ENCODE measurements at regions not wholly inside any gene's neighbourhood (a gene's known extent, or its start where the extent isn't known, plus 50 kb on each side); places are given as distances from the start of the nearest gene placed in this dataset.
A peak's percentile ranks its signal among the peaks of the same experiment; 100 is the strongest.

DNA sequence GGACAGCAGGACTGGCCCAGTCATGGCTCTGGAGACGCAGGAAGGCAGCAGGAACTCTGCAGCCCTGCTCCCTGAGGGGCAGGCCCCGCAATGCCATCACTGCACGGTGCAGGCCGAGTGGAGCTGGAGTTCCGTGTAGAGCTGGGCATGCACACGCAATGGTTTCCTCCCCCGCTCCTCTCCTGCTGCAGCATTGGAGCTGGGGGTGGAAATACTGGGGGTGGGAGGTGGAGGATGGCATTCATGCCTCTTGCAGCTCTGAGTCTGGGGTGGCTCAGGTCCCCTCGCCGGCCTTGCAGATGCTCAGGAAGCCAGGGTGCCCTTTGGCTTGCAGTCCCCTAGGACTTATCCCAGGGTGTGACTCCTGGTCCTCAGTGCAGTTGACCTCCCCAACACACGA is 78.3 kb upstream of the ASB18 start (continued):
- TF ChIP-seq RAD21 (conservative IDR thresholded peaks at IDR 0.05 in 1 of 2, IDR thresholded peaks at IDR 0.05 in 1 of 2) (no peak), JUNB (IDR thresholded peaks at IDR 0.05) (no peak)
- TF ChIP-seq, protein P1, sequence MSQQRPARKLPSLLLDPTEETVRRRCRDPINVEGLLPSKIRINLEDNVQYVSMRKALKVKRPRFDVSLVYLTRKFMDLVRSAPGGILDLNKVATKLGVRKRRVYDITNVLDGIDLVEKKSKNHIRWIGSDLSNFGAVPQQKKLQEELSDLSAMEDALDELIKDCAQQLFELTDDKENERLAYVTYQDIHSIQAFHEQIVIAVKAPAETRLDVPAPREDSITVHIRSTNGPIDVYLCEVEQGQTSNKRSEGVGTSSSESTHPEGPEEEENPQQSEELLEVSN (IDR thresholded peaks at IDR 0.05; ENCODE audit: borderline replicate concordance, low read depth) = no peak
- TF ChIP-seq, protein P2, sequence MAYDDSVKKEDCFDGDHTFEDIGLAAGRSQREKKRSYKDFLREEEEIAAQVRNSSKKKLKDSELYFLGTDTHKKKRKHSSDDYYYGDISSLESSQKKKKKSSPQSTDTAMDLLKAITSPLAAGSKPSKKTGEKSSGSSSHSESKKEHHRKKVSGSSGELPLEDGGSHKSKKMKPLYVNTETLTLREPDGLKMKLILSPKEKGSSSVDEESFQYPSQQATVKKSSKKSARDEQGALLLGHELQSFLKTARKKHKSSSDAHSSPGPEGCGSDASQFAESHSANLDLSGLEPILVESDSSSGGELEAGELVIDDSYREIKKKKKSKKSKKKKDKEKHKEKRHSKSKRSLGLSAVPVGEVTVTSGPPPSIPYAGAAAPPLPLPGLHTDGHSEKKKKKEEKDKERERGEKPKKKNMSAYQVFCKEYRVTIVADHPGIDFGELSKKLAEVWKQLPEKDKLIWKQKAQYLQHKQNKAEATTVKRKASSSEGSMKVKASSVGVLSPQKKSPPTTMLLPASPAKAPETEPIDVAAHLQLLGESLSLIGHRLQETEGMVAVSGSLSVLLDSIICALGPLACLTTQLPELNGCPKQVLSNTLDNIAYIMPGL (CRISPR knock-in tag; IDR thresholded peaks at IDR 0.05; ENCODE audit: borderline replicate concordance) = no peak

GRCh38 chr2:236342951-236343350 is 78.7 kb upstream of the ASB18 start:
- H3K9me3 ChIP-seq = no peaks in the 10 kb centered on the region
- H3K27ac ChIP-seq = no peak overlapping the region
- ChIA-PET CTCF (interaction anchor here (0.6 to 2.9 kb wide), 20 partner anchors 8 to 737 kb away, joined by 3 to 28 read pairs (median 4); no protein-coding TSS in a partner anchor), POLR2A (no interaction called here)
- no peaks in the 10 kb centered on the region for H3K4me1 ChIP-seq
- DNase-seq (ENCODE audit: low read depth in 1 of 2, low spot score in 1 of 2) = no peak
- H3K4me3 ChIP-seq = no peak overlapping the region
- no peak for FAIRE-seq
- ATAC-seq = peak in 1 of 2 experiments; percentile 24; a peak in 2 of 6 replicates
- WGBS (ENCODE audit: missing lambda C conversion rate) = 72% methylated on average over 12 of the region's 12 CpGs
- no peak for TF ChIP-seq TFCP2L1 (CRISPR knock-in tag; IDR thresholded peaks at IDR 0.05)
- no peak for TF ChIP-seq CBX2 (IDR thresholded peaks at IDR 0.05; ENCODE audit: borderline replicate concordance, low read depth)
- no peak for TF ChIP-seq MAZ (IDR thresholded peaks at IDR 0.05; ENCODE audit: borderline replicate concordance, low read depth, low read length)
- no peak for TF ChIP-seq ZC3H11A (IDR thresholded peaks at IDR 0.05)
- TF ChIP-seq, protein P3, sequence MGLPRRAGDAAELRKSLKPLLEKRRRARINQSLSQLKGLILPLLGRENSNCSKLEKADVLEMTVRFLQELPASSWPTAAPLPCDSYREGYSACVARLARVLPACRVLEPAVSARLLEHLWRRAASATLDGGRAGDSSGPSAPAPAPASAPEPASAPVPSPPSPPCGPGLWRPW (IDR thresholded peaks at IDR 0.05) = no peak
- TF ChIP-seq PBX3 (IDR thresholded peaks at IDR 0.05) = no peak
- TF ChIP-seq ZNF302 (CRISPR knock-in tag; IDR thresholded peaks at IDR 0.05) = no peak
- TF ChIP-seq FOXS1 (CRISPR knock-in tag; IDR thresholded peaks at IDR 0.05) = no peak
- TF ChIP-seq RAD21 (conservative IDR thresholded peaks at IDR 0.05 in 1 of 2, IDR thresholded peaks at IDR 0.05 in 1 of 2) = no peak
- no peak for TF ChIP-seq BHLHE40 (IDR thresholded peaks at IDR 0.05; ENCODE audit: low read depth, low read length)
- no peak overlapping the region for H3K4me2 ChIP-seq

DNA sequence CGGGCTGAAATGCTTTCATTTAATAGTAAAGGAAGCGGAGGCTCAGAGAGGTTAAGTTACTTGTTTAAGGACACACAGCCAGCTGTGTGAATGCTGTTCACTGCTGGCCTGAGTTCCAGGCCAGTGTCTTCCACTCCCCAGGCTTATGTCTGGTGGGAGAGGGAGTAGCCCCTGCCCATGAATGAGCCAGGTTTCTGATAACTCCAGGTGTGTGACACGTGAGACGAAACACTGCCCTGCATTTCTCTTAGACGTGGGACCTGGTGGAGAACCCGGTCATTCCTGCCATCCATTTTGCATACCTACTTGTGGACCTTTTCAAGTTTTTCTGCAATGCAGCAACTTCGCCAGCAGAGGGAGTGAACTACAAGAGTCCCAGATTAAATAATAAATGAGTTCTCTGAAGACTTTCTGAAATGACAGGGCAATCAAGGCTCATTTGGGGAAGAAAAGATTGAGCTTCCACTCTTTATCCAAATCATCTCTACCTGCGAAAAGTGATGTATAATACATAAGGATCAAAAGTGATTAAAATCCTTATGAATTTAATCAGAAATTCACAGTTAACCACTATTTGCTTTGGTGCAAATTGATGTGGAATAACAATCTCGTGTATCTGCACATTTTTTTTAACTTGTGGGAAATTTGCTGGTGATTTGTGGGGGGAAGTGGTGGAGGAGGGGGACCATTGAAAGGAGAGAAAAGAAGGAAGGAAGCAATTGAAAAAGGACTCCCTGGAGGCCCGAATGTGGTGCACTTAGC is 79.4 kb upstream of the ASB18 start:
- Histone ChIP-seq H3K4me2 (no peak overlapping the region), H3K9me3 (no peaks in the 10 kb centered on the region), H3K27ac (no peak overlapping the region), H3K4me3 (no peak overlapping the region), H3K4me1 (no peaks in the 10 kb centered on the region)
- POLR2A ChIA-PET = no interaction called here
- DNase-seq (ENCODE audit: low read depth in 1 of 2, low spot score in 1 of 2) (peak; percentile 55 to 79), ATAC-seq (peak; percentile 47 to 80; a peak in 3 of 6 replicates), FAIRE-seq (no peak)
- WGBS (ENCODE audit: missing lambda C conversion rate) = 22% methylated on average over 10 of the region's 10 CpGs
- TF ChIP-seq HOXA7 (CRISPR knock-in tag; IDR thresholded peaks at IDR 0.05) = no peak
- no peak for TF ChIP-seq NFE2L2 (conservative IDR thresholded peaks at IDR 0.05; ENCODE audit: low read length)
- peak; percentile 24 for TF ChIP-seq MAFK (IDR thresholded peaks at IDR 0.05; ENCODE audit: partially characterized antibody)
- TF ChIP-seq SMC3 (IDR thresholded peaks at IDR 0.05) = peak; percentile 74
- no peak for TF ChIP-seq SREBF2 (IDR thresholded peaks at IDR 0.05)
- TF ChIP-seq, protein P3 (IDR thresholded peaks at IDR 0.05) = no peak
- TF ChIP-seq, protein P4, sequence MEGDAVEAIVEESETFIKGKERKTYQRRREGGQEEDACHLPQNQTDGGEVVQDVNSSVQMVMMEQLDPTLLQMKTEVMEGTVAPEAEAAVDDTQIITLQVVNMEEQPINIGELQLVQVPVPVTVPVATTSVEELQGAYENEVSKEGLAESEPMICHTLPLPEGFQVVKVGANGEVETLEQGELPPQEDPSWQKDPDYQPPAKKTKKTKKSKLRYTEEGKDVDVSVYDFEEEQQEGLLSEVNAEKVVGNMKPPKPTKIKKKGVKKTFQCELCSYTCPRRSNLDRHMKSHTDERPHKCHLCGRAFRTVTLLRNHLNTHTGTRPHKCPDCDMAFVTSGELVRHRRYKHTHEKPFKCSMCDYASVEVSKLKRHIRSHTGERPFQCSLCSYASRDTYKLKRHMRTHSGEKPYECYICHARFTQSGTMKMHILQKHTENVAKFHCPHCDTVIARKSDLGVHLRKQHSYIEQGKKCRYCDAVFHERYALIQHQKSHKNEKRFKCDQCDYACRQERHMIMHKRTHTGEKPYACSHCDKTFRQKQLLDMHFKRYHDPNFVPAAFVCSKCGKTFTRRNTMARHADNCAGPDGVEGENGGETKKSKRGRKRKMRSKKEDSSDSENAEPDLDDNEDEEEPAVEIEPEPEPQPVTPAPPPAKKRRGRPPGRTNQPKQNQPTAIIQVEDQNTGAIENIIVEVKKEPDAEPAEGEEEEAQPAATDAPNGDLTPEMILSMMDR (IDR thresholded peaks at IDR 0.05) = peak; percentile 77
- TF ChIP-seq RAD21 (conservative IDR thresholded peaks at IDR 0.05 in 1 of 2, IDR thresholded peaks at IDR 0.05 in 1 of 2) = peak; percentile 59 to 65
- CTCF ChIA-PET = interaction anchor here (0.5 to 2.9 kb wide), 23 partner anchors 8 to 737 kb away, joined by 3 to 28 read pairs (median 4); no protein-coding TSS in a partner anchor
